Osteocyte (in vitro differentiated cells): ENCODE measurements at regions not wholly inside any gene's neighbourhood (a gene's known extent, or its start where the extent isn't known, plus 50 kb on each side); places are given as distances from the start of the nearest gene placed in this dataset.

ENCODE experiments used
- DNase-seq: peaks from one replicate; pipeline ENCODE4 v3.0.0; 2021; ENCODE audit warnings: mixed read lengths; ENCODE audit not compliant: unreplicated experiment; ENCODE audit errors: extremely low spot score
- H3K27ac Mint-ChIP-seq: one replicate; pipeline ENCODE4 v1.8.0; 2021; ENCODE audit warnings: mild to moderate bottlenecking, mixed read lengths; ENCODE audit not compliant: unreplicated experiment
- H3K27me3 Mint-ChIP-seq: one replicate; pipeline ENCODE4 v1.8.0; 2021; ENCODE audit warnings: mixed read lengths; ENCODE audit not compliant: unreplicated experiment
- H3K36me3 Mint-ChIP-seq: one replicate; pipeline ENCODE4 v1.8.0; 2021; ENCODE audit warnings: mixed read lengths; ENCODE audit not compliant: unreplicated experiment
- H3K4me1 Mint-ChIP-seq: one replicate; pipeline ENCODE4 v1.8.0; 2021; ENCODE audit warnings: mixed read lengths; ENCODE audit not compliant: unreplicated experiment
- H3K4me3 Mint-ChIP-seq: one replicate; pipeline ENCODE4 v1.8.0; 2021; ENCODE audit warnings: mild to moderate bottlenecking, moderate library complexity, mixed read lengths; ENCODE audit not compliant: unreplicated experiment
- H3K9me3 Mint-ChIP-seq: one replicate; pipeline ENCODE4 v1.8.0; 2021; ENCODE audit warnings: mixed read lengths; ENCODE audit not compliant: unreplicated experiment
- CTCF ChIP-seq: fragments of 200-600 bp; sonication (generic); IDR thresholded peaks from 2 replicates; pipeline ENCODE4 v1.5.0; 2021; ENCODE audit warnings: antibody characterized with exemption, mild to moderate bottlenecking, moderate library complexity

GRCh38 chr5:170442391-170442790 is 53.2 kb upstream of the KCNMB1 start:
- TF ChIP-seq CTCF: no peak
- no peaks in the 10 kb centered on the region for H3K27me3 Mint-ChIP-seq
- DNase-seq: peak; percentile 73
- H3K9me3 Mint-ChIP-seq: no peaks in the 10 kb centered on the region
- H3K27ac Mint-ChIP-seq: no peak overlapping the region
- H3K4me1 Mint-ChIP-seq: peaks cover 3% of the 10 kb centered on the region
- H3K36me3 Mint-ChIP-seq: no peaks in the 10 kb centered on the region
- H3K4me3 Mint-ChIP-seq: no peak overlapping the region

- no peak for DNase-seq
- Mint-ChIP-seq H3K4me1 (peaks cover 4% of the 10 kb centered on the region), H3K27me3 (no peaks in the 10 kb centered on the region), H3K9me3 (no peaks in the 10 kb centered on the region), H3K4me3 (no peak overlapping the region), H3K36me3 (no peaks in the 10 kb centered on the region), H3K27ac (no peak overlapping the region)
- TF ChIP-seq CTCF: no peak
Measured at GRCh38 chr5:170441393-170441784, 52.2 kb upstream of the KCNMB1 start.

GRCh38 chr5:170440771-170441392 is 51.7 kb upstream of the KCNMB1 start:
- Mint-ChIP-seq H3K36me3 (no peaks in the 10 kb centered on the region), H3K27me3 (no peaks in the 10 kb centered on the region), H3K4me1 (peaks cover 4% of the 10 kb centered on the region), H3K9me3 (no peaks in the 10 kb centered on the region), H3K27ac (no peak overlapping the region), H3K4me3 (no peak overlapping the region)
- peak; percentile 66 for DNase-seq
- TF ChIP-seq CTCF: no peak

- TF ChIP-seq CTCF: no peak
- H3K27me3 Mint-ChIP-seq: no peaks in the 10 kb centered on the region
- DNase-seq: no peak
- H3K4me1 Mint-ChIP-seq: peaks cover 6% of the 10 kb centered on the region
- H3K36me3 Mint-ChIP-seq: no peaks in the 10 kb centered on the region
- no peak overlapping the region for H3K4me3 Mint-ChIP-seq
- no peak overlapping the region for H3K27ac Mint-ChIP-seq
- no peaks in the 10 kb centered on the region for H3K9me3 Mint-ChIP-seq
Measured at GRCh38 chr5:170439944-170440269, 50.7 kb upstream of the KCNMB1 start.

GRCh38 chr5:170439223-170439943 is 50.2 kb upstream of the KCNMB1 start:
- no peak overlapping the region for H3K4me3 Mint-ChIP-seq
- no peak for TF ChIP-seq CTCF
- no peak overlapping the region for H3K27ac Mint-ChIP-seq
- DNase-seq: peak; percentile 76
- no peaks in the 10 kb centered on the region for H3K9me3 Mint-ChIP-seq
- H3K27me3 Mint-ChIP-seq: no peaks in the 10 kb centered on the region
- H3K36me3 Mint-ChIP-seq: no peaks in the 10 kb centered on the region
- peaks cover 6% of the 10 kb centered on the region for H3K4me1 Mint-ChIP-seq
